HFFc6 (cell line): ENCODE measurements at regions not wholly inside any gene's neighbourhood (a gene's known extent, or its start where the extent isn't known, plus 50 kb on each side); places are given as distances from the start of the nearest gene placed in this dataset.

Source experiments
- DNase-seq: peaks from one replicate; pipeline ENCODE4 v3.0.0-alpha.2; 2018
- H3K27ac Mint-ChIP-seq: 2 replicates; pipeline ENCODE4 v1.8.0; 2020; ENCODE audit warnings: mild to moderate bottlenecking, mixed read lengths
- H3K27me3 Mint-ChIP-seq: 2 replicates; pipeline ENCODE4 v1.8.0; 2021; ENCODE audit warnings: mild to moderate bottlenecking, moderate library complexity, mixed read lengths; ENCODE audit not compliant: insufficient read depth
- H3K36me3 Mint-ChIP-seq: 2 replicates; pipeline ENCODE4 v1.8.0; 2021; ENCODE audit warnings: low read depth, mixed read lengths
- H3K4me1 Mint-ChIP-seq: 2 replicates; pipeline ENCODE4 v1.8.0; 2020; ENCODE audit warnings: low read depth, mixed read lengths
- H3K4me3 Mint-ChIP-seq: 2 replicates; pipeline ENCODE4 v1.8.0; 2020; ENCODE audit warnings: mild to moderate bottlenecking, moderate library complexity, mixed read lengths
- H3K9me3 Mint-ChIP-seq: 2 replicates; pipeline ENCODE4 v1.8.0; 2020; ENCODE audit warnings: mild to moderate bottlenecking, mixed read lengths
- TF ChIP-seq, protein P1 (sequence below): fragments of 200-600 bp; sonication (generic); IDR thresholded peaks from 2 replicates; pipeline ENCODE4 v1.5.0; 2021; ENCODE audit warnings: antibody characterized with exemption, mild to moderate bottlenecking

DNA sequence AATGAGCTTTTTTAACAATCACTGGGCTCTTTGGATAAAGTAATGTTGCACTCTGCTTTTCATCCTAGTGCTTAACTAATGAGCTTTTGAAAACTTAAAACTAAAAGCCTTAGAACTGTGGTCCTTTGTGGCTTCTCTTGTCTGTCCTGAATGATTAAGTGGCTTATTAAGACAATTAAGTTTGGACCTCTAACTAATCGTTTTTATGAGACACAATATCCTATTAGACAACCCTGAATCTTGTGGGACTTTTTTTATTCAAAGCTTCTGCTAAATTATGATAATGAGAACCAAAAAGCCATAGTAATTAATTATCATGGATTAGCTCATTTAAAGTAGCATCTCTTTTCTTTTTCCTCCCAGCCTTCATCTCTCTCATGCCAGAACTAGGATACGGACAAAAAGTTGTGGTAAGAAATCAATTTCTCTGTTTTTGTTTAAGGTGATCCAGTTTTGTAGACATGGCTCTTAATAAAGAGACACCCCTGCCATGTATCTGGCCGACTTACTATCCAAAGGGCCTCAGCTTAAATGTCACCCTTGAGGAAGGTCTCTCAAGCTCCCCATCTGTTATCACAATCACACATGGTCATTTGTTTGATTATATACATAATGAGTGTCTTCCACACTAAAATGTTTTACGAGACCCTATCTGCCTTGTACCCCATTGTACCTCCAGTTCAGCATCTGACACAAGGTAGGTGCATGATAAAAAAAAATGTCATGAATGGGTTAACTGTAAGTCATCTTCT lies 384.4 kb upstream of the IRAK1BP1 start:
- TF ChIP-seq, protein P1, sequence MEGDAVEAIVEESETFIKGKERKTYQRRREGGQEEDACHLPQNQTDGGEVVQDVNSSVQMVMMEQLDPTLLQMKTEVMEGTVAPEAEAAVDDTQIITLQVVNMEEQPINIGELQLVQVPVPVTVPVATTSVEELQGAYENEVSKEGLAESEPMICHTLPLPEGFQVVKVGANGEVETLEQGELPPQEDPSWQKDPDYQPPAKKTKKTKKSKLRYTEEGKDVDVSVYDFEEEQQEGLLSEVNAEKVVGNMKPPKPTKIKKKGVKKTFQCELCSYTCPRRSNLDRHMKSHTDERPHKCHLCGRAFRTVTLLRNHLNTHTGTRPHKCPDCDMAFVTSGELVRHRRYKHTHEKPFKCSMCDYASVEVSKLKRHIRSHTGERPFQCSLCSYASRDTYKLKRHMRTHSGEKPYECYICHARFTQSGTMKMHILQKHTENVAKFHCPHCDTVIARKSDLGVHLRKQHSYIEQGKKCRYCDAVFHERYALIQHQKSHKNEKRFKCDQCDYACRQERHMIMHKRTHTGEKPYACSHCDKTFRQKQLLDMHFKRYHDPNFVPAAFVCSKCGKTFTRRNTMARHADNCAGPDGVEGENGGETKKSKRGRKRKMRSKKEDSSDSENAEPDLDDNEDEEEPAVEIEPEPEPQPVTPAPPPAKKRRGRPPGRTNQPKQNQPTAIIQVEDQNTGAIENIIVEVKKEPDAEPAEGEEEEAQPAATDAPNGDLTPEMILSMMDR: no peak
- no peaks in the 10 kb centered on the region for H3K9me3 Mint-ChIP-seq

DNA sequence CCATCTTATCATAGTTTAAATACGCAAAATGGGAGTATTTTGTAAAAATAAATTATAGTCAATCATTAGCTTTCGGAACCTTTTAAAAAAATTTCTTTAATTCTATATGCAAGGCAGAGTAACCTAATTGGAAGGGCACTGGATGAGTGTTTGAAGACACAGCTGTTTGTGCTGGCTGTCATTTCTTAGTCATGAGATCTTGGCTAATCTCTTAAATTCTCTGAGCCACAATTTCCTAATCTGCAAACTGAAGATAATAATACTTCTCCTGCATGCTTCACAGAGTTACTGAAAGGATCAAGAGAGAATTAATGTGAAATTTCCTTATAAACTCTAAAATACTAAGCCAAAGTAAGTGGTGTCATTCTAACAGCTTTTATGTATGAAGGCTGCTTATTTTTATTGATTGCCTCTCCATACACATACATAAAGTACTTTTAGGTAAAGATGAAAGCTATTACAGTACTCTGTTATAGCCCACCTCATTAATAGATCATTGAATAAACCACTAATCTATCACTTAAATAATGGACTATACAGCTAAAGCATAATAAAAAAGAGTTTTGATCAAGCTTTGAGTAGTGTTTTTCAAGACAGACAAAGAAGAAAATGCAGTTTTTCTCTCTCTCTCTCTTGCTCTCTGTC lies 383.7 kb upstream of the IRAK1BP1 start:
- TF ChIP-seq, protein P1: no peak
- DNase-seq: no peak
- Mint-ChIP-seq H3K9me3 (no peaks in the 10 kb centered on the region), H3K36me3 (no peaks in the 10 kb centered on the region), H3K27me3 (peaks cover 1% of the 10 kb centered on the region), H3K4me3 (no peak overlapping the region), H3K4me1 (peaks cover 37% of the 10 kb centered on the region), H3K27ac (no peak overlapping the region)

More for the DNA sequence above, 384.4 kb upstream of the IRAK1BP1 start:
- Mint-ChIP-seq H3K27ac (no peak overlapping the region), H3K36me3 (no peaks in the 10 kb centered on the region), H3K4me1 (peaks cover 30% of the 10 kb centered on the region), H3K27me3 (peaks cover 1% of the 10 kb centered on the region), H3K4me3 (no peak overlapping the region)
- DNase-seq: no peak

DNA sequence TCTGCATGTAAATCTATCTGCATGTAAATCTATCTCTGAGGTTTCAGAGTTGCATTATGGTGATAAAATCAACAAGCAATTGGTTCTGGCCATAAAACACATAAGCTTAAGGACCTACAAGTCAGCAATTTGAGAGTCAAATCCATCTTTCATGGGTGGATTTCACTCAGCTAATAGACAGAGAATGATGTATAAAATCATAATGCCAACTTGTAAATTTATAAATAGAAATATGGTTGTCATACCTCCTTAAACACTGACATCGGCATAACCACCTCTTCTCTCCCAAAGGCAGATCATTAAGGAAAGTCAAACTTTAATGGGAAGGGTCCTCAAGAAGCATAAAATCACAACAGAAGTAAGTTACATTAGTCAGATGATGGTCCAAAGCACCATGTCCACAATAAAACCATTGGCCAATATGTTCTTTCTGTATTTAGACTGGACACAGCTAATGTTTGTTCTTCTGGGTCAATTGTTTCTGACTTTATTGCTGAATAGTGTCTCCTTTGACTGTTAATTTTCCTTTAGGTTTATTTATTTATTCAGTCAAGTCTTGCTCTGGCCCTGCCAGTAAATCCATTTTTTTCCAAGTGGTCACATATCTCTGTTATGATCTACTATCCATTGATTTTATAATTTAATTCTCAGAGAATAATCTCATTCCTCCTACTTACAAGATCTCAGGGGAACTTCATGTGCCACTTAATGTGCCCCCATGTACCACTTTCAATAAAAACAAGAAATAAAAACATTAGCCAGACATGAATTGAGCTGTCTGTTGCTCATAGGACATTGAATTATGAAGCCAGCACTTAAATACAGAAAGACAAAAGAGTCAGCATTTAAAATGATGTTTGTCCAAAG lies 382.9 kb upstream of the IRAK1BP1 start:
- H3K27me3 Mint-ChIP-seq: peaks cover 1% of the 10 kb centered on the region
- H3K4me3 Mint-ChIP-seq: no peak overlapping the region
- TF ChIP-seq, protein P1: no peak
- DNase-seq: no peak
- H3K27ac Mint-ChIP-seq: no peak overlapping the region
- no peaks in the 10 kb centered on the region for H3K9me3 Mint-ChIP-seq
- peaks cover 39% of the 10 kb centered on the region for H3K4me1 Mint-ChIP-seq
- H3K36me3 Mint-ChIP-seq: no peaks in the 10 kb centered on the region

DNA sequence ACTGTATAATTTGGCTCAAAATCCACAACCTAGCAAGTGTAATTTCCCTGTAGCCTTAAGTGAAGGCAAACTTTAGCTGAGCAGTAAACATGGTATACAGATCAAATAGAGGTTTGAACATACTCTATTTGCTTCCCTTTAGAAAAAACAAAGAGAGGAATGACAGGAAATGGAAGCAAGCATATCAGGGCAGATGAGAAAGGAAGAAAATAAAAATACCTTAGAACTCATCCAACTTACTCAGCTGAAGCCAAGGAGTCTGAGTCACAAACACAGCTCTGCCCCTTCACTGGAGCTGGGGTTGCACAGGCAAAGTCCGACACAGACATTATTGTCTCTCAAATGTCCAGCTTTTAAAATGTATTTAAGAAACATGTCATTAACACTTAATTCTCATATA lies 379.9 kb upstream of the IRAK1BP1 start:
- Mint-ChIP-seq H3K4me1 (peaks cover 53% of the 10 kb centered on the region), H3K27ac (no peak overlapping the region; the same call in 1 of the 2 replicates), H3K27me3 (no peaks in the 10 kb centered on the region), H3K36me3 (no peaks in the 10 kb centered on the region), H3K9me3 (no peaks in the 10 kb centered on the region), H3K4me3 (no peak overlapping the region; the same call in 1 of the 2 replicates)
- peak; percentile 14 for DNase-seq
- TF ChIP-seq, protein P1: no peak

DNA sequence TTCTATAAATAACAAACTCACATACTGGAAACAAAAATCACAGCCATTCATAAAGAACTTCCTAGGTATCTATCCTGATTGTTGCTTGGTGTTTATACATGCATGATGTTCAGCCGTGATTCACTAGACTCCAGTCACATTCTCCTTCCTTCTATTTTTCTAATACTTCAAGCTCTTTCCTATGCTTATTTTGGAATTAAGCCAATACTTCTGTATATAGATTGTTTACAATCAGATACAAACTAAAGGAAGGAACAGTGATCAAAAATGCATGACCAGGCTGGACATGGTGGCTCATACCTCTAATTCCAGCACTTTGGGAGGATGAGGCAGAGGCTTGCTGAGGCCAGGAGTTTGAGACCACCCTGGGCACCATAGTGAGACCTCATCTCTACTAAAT lies 377.5 kb upstream of the IRAK1BP1 start:
- DNase-seq: no peak
- H3K4me3 Mint-ChIP-seq: no peak overlapping the region
- no peaks in the 10 kb centered on the region; the same call in 1 of the 2 replicates for H3K27me3 Mint-ChIP-seq

More for the DNA sequence above, 377.5 kb upstream of the IRAK1BP1 start:
- peaks cover 50% of the 10 kb centered on the region for H3K4me1 Mint-ChIP-seq
- TF ChIP-seq, protein P1: no peak
- no peak overlapping the region for H3K27ac Mint-ChIP-seq
- no peaks in the 10 kb centered on the region for H3K9me3 Mint-ChIP-seq
- no peaks in the 10 kb centered on the region for H3K36me3 Mint-ChIP-seq
